GM18909 (cell line): ENCODE measurements at regions not wholly inside any gene's neighbourhood (a gene's known extent, or its start where the extent isn't known, plus 50 kb on each side); places are given as distances from the start of the nearest gene placed in this dataset.

Experiments used
- ATAC-seq: cut with Tn5 transposase; IDR thresholded peaks from one replicate; pipeline ENCODE4 v1.9.1; 2021; ENCODE audit warnings: mild to moderate bottlenecking; ENCODE audit not compliant: unreplicated experiment, poor library complexity

DNA sequence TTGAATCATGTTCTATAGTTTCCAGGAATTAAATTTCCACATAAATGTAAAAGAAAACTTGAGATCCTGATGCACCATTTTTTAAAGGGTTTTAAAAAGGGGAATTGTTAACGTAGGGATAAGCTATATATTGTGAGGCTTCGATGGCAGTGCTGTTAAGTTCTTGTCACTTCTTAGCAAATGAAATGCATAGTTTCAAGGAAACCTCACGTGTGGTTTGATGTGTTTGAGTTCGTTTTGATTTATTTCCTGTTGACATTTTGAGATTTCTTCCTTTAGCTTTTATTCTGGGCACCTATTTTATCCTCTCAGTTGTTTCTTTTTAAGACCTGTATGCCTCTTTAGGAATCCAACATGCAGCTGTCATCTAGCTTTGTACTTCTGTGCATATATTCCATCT lies 301.0 kb downstream of the DOCK8 start:
- no peak for ATAC-seq

DNA sequence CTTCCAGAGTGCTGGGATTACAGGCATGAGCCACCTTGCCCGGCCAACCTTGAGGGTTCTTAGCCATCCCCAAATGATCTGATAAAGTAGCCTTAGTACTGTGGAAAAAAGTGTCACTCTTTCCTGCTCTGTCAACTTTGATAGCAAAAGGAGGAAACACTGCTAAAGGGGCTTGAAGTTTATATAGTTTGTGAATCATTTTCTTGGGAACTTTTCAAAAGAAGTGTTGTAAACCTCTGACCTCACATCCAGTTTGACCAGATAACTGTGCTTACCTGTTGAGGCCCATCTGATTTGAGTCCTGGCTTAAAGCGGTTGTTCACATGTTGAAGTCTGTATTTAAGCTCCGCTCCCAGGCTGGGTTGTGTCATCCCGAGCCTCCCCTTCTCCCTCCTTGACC lies 303.3 kb downstream of the DOCK8 start:
- ATAC-seq, result no peak

DNA sequence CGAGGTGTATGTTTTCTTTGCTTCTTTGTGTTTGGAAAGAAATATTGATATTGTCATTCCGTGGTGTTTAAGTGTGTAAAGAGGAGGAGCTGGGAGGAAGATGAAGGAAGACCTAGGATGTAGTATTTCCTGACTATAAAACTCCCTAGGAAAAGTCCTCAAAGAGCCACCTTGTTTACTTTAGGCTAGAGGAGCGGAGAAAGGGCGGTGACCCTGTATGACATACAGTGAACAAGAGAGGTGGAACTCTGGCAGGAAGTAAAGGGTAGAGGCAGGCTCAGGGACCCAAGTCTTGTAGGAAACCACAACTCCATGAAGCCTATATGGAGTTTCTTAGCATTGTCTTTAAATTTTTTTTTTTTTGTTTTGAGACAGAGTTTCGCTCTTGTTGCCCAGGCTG lies 303.9 kb downstream of the DOCK8 start:
- no peak for ATAC-seq

DNA sequence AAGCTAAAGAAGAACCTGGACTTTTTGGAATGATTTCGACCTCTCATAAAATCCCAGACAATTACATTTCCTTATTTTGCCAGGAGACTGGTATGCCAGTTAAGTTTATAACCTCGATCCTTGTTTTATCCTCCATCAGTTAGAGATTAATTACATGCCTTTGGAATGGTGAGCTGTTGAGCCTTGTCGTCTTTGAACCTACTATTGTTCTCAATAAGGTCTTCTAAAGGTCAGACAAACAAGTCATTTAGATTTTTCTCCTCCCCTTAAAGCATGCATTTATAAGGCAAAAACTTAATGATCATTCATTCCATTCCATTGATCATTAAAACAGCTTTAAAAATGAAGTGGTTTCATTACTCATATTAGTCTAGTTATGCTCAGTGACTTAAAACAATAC lies 304.9 kb downstream of the DOCK8 start:
- no peak for ATAC-seq

DNA sequence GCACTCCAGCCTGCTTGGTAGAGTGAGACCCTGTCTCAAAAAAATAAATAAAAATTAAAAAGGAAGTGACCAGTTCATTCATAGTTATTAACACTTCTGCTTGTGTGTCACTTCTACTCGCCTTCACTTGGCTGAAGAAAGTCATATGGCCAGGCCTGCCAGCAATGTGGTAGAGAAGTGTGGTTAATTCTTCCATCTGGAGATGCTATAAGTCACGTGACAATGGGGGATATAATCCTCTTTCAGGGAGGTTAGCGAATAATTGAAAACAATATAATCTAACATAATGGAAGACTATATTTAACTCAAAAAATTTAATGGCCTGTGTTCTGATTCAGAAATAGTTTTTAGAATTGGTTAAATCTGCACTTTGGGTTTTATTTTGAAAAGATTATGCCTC lies 305.6 kb downstream of the DOCK8 start:
- ATAC-seq, result no peak

DNA sequence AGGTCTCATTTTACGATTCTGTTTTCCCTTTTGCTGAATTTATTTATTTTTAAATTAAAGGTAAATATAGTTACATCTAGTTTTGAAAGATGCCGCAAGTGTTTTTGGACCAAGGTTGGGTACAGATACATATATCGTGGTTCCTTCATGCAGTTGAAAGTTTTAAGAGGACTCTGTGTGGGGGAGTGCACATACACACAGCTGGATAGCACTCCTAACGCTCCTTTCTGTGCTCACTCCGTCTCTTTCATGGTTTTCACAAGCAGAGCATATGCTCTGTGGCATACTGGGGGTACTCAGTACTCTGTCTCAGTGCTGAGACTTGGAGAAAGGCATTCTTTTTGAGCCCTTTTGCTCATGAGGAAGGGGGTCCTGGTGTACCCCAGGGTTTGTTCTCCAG lies 307.5 kb downstream of the DOCK8 start:
- no peak for ATAC-seq

DNA sequence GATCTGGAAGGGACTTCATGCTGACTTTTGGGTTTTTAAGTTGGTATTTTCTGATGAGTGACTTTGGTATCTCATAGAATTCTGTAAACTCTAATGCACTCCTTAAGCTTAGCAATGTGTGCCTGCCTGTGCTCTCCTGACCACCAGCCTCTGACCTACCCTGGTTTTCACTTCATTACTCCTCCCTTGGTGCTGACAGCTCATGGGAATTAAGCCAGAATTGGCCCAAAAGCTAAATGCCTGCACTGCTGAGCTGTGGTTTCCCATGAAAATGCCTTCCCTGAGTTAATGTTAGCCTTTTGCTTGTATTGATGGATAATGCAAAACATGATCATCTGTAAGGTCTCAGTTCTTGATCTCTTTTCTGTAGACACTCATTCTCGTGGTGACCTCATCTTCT lies 308.0 kb downstream of the DOCK8 start:
- no peak for ATAC-seq

DNA sequence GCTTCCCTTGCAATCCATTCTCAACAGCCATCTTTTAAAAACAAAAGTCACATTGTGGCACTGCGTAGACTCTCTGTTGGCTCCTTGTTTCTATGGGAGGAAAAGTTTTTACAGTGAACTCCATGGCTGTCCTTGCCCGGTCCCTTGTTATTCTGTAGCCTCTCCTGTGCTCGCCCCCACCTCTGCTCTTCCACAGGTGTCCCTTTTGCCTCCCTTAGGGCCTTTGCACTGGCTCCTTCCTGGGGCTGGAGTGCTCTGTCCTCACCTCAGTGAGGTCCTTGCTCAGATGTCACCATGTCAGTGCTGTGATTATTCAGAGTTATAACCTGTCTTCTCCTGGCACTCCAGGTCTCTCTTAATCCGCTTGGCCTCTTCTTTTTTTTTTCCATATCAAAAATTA lies 308.8 kb downstream of the DOCK8 start:
- ATAC-seq, result no peak

DNA sequence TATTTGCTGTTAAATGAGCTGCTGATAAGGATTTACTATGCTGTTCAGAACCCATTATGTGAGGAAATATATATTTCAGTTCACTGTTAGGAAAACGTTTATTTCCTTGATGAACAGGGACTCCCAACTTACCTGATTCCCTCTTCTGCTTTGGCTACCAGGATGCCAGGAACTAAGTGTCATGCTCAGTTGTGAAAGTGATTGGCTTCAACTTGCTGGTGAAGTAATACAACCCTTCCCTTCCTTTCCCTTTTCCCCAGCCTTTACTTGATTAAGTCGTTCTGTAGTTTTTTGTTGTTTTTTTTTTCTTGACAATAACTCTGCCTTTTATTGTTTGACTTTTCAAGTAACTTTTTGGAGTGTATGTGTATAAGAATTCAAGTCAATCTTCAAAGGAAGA lies 309.3 kb downstream of the DOCK8 start:
- ATAC-seq, result no peak

DNA sequence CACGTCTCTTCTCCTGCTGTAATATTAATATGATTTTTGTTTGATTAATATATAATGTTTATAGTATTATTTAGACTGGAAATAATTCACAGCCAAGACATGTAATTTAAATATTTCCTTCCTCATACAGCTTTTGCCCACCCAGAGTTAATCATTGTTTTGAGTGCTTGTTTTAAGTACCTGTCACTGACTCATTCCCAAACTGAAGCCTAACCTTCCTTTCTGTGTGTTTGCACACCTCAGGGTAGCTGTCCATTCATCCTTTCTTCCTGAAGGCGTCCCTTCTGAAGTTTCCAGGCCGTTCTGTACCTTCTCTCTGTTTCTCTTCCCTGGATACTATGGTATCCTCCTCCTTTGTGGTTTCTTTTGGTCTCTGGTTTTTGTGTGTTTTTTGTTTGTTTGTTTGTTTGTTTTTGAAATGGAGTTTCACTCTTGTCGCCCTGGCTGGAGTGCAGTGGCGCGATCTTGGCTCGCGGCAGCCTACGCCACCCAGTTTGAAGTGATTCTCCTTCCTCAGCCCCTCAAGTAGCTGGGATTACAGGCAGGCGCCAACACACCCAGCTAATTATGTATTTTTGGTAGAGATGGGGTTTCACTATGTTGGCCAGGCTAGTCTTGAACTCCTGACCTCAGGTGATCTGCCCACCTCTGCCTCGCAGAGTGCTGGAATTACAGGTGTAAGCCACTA lies 312.4 kb downstream of the DOCK8 start:
- peak; percentile 55 for ATAC-seq

DNA sequence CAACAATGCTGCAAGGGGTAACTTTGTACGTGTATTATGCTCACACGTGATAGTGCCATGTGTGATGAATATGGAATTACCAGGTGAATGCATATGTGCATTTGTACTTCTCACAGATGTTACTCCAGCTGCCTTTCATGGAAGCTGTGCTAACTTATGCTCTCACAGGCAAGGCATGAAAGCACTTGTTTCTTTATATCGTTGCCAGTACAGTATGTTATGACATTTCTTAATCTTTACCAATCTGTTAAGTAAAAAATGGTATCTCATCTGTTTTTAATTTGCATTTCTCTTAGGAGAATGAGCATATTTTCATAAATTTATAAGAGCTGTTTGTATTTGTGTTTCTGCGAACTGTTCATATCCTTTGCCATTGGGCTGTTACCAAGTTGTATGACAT lies 311.8 kb upstream of the DMRT1 start:
- no peak for ATAC-seq

DNA sequence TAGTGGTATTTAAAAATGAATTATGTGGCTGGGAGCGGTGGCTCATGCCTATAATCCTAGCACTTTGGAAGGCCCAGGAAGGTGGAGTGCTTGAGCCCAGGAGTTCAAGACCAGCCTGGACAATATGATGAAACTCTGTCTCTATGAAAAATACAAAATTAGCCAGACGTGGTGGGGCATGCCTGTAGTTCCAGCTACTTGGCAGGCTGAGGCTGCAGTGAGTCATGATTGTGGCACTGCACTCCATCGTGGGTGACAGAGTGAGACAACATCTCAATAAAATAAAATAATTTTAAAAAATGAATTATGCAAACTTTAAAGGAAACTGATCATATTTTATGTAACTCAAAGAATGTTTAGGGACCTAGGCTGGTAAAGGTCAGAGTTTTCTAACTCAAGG lies 310.8 kb upstream of the DMRT1 start:
- ATAC-seq, result no peak

DNA sequence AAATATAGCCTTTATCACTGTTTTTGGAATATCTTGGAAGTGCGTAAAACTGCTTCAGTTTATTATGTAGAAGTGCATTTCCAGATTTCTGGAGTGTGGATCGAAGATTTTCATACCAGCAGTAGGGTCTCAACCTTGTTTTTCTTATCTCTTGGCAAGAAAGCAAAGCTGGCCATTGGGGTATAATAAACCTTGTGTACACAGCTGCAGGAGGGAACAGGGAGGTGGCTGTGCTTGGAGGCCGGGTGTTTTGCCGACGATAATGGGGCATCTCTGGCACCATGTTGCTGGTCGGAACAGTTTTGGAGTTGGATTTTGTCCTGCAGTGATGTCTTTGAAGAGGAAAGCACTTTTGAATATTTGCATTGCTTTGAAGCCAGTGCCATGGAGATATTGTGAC lies 308.8 kb upstream of the DMRT1 start:
- no peak for ATAC-seq

DNA sequence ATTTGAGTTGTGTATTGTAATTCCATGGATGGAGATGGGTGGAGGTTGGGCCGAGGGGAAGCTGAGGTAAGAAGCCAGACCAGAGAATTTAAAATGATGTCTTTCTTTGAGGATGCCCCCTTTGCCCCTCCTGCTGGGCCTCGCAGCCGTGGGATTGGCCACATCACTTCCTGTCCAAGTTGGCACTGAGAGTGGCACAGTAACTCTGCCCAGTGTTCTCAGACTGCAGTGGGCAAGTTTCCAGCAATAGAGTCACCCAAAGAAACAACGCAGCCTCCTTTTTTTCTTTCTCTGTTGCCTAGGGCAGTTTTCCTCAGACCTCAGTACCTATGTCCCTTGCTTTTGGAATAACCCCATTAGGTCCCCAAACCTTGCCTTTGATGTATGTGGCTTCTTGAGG lies 306.6 kb upstream of the DMRT1 start:
- ATAC-seq, result no peak

DNA sequence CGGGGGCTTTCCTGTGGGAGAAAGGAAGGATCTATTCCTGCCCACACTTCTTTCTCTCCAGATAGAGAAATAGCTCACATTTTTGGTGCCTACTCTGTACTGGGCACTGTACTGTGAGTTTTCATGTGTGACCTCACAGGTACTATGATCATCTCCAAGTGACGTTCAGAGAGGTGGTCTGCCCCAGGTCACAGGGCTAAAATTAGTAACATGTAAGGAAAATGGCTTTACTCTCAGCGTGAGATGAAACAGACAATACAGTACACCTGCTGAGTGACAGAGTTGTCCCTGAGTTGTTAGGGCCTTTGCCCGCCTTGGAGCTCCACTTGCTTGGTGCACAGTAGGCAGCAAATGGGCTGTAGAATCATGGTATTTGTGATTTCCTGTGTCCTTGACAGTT lies 306.1 kb upstream of the DMRT1 start:
- no peak for ATAC-seq

DNA sequence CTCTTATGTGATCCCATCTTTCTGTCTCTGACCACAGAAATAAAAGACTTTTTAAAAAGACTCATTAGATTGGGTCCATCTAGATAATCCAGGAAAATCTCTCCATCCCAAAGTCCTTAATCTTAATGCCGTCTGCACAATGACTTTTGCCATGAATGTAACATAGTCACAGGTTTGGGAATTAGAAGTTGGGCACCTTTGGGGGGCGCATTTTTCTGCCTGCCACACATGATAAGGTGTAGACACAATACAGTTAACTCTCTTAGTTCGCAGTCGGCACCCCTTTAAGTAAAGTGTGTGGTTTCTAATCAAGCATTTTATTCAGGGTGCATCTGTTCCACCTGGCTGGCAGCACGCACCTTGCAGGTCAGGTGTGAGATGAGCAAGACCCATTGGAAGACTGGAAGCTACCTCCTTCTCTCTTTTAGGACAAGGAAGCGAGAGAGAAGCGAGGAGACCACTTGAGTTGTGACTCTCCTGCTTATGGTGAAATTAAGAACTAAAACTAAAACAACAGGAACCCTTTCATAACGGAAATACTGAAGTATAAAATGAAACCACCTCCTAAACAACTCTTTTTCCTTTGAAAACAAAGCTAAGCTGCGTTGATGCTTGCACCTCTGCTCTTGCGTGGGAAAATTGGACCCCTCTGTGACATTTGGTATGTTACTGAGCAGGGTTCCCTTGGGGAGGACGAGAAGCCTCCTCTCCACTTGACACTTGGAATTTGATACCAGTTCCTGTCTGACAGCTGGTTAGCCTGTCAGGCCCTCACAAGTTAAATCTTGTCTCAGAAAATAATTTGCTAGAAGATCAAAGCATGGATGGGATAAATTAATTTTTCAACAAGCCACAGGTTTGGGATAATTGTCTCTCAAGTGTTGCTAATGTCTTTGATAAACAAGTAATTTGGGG lies 304.6 kb upstream of the DMRT1 start:
- no peak for ATAC-seq

DNA sequence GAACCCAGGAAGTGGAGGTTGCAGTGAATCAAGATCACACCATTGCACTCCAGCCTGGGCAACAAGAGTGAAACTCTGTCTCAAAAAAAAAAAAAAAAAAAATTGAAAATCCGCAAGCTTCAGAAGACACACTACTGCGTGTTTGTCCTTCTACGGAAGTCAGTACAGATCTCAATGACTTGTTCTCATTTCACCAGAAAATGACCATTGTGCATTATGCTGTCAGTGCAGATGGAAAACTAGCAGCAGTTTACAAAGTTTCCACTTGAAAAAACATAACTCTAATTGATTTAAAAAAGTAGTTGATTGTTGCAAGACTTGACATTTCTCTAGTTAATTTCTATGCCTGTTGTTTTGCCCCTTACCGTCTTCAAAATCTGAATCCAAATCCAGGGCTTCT lies 298.0 kb upstream of the DMRT1 start:
- ATAC-seq, result no peak

DNA sequence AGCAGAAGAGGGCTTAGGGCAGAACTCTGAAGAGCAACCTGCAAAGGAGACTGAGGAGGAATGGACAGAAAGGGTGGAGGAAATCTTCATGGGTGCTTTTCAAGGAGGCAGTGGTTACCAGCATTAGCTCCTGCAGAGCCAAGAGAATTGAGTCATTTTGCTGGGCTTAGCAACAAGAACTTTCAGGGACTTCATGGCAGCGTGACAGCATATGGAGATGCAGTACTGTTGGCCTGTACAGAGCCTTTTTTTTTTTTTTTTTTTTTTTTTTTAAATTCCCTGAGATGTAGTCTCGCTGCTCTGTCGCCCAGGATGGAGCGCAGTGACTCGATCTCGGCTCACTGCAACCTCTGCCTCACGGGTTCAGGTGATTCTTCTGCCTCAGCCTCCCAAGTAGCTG lies 296.0 kb upstream of the DMRT1 start:
- ATAC-seq, result no peak

DNA sequence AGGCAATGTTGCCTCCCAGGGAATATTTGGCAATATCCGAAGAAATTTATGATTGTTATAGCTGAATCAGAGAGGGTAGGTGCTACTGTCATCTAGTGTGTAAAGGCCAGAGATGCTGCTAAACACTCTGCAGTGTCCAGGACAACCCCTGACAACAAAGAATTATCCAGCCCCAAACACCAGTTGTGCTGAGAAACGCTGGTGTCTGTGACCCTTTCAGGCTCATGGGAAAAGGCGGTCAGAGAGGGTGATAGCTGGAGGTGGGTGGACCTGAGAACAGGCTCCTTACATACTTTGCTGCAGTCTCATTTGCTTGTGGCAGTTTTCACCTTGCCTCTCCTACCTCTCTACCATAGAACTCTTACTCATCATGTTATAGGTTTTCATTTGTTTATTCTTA lies 295.3 kb upstream of the DMRT1 start:
- ATAC-seq, result no peak

DNA sequence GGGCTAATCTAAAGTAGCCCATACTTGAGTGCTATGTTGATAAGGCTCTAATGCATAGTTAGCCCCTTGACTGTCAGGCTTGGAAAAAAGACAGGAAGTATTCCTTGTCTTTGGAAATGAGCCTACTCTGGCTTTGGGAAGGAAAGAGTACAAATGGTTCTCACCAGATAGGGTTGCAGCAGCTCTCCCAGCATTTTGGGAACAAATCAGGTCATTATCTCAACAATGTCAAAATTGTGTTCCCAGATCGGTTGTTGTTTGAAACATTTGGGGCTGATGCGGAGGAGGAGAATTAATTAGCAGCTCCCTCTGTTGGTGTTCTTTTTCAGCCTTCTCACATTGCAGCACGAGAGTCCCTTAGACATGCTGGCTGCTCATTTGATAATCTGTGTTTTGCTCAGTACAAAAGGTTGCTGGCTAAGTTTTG lies 294.7 kb upstream of the DMRT1 start:
- ATAC-seq, result no peak

DNA sequence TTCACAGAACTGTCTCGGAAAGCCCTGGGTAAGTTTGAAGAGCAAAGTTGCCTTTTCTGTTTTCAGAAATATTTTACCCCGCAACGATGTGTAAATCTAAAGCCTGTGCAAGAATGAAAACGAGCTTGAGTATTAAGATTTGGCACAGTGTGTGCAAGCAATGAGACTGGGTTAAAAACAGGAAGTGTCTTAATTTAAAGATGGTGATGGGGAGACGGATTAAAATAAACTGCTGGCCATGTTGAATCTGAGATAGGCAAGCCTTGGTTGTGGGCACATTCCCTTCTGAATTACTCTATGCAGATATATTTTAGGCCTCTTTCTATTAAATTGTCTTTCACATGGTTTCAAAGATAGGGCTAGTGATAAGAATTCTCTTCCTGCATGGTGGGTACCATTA lies 294.2 kb upstream of the DMRT1 start:
- ATAC-seq, result no peak

DNA sequence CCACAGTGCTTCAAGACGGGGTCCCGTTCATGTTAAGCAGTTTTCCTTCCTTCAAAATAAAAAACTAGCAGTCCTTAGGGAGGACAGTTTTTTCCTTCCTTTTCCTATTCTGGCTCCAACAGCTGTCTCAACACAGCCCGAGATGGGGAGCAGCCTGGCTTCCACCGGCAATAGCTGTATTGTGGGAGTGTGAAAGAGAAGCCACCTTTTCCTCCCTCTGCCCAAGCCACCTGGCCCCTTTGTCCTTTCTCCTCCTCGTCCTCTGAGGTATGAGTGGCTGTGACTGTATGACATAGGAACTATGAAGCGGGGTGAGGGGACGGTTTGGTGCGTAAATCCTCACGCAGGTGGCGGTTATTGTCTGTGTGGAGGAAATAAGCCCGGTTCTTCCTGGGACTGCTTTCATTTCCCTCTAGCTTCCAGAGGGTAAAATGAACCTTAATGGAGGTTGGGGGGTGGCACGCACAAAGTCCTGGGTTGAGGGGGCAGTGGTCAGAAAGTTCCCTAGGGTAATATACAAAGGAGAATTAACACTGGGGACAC lies 292.0 kb upstream of the DMRT1 start:
- no peak for ATAC-seq
